Neural cell (in vitro differentiated cells): ENCODE measurements at regions not wholly inside any gene's neighbourhood (a gene's known extent, or its start where the extent isn't known, plus 50 kb on each side); places are given as distances from the start of the nearest gene placed in this dataset.

ENCODE experiments used
- H2AFZ ChIP-seq: fragments of 200-600, 300-800 bp; sonication (generic), shearing (Covaris generic); 2 replicates; pipeline ENCODE4 v1.6.0; 2014; ENCODE audit warnings: low read depth, mild to moderate bottlenecking, antibody characterized with exemption, low read length, moderate library complexity
- H3F3A ChIP-seq: fragments of 200-600 bp; shearing (Covaris generic); 2 replicates; pipeline ENCODE4 v1.6.1; 2016; ENCODE audit warnings: mild to moderate bottlenecking, moderate library complexity, mixed read lengths, antibody characterized with exemption, low read length; ENCODE audit not compliant: insufficient read depth, poor library complexity, severe bottlenecking
- H3K27ac ChIP-seq: fragments of 200-600, 300-800 bp; sonication (generic), shearing (Covaris generic); 2 replicates; pipeline ENCODE4 v1.5.1; 2014; ENCODE audit warnings: mild to moderate bottlenecking, low read length, moderate library complexity
- H3K27me3 ChIP-seq: fragments of 300-800, 200-600 bp; sonication (generic), shearing (Covaris generic); 2 replicates; pipeline ENCODE4 v1.6.0; 2014; ENCODE audit warnings: mild to moderate bottlenecking, low read depth, low read length, moderate library complexity; ENCODE audit not compliant: insufficient read depth
- H3K36me3 ChIP-seq: fragments of 300-800, 200-600 bp; sonication (generic), shearing (Covaris generic); 2 replicates; pipeline ENCODE4 v1.5.1; 2014; ENCODE audit warnings: mild to moderate bottlenecking, antibody characterized with exemption, low read length, moderate library complexity; ENCODE audit not compliant: insufficient read depth
- H3K4me2 ChIP-seq: fragments of 300-800, 200-600 bp; sonication (generic), shearing (Covaris generic); 2 replicates; pipeline ENCODE4 v1.6.0; 2014; ENCODE audit warnings: mild to moderate bottlenecking, low read length
- H3K4me3 ChIP-seq: fragments of 300-800, 200-600 bp; sonication (generic), shearing (Covaris generic); 2 replicates; pipeline ENCODE4 v1.5.1; 2014; ENCODE audit warnings: mild to moderate bottlenecking, low read length, moderate library complexity
- H3K79me2 ChIP-seq: fragments of 200-600 bp; shearing (Covaris generic); replicated peaks from 2 replicates; pipeline ENCODE4 v1.6.0; 2014; ENCODE audit warnings: mild to moderate bottlenecking, low read length, moderate library complexity; ENCODE audit not compliant: insufficient read depth
- H3K9ac ChIP-seq: fragments of 300-800, 200-600 bp; sonication (generic), shearing (Covaris generic); 2 replicates; pipeline ENCODE4 v1.6.1; 2016; ENCODE audit warnings: mild to moderate bottlenecking, low read length, mixed read lengths
- H3K9me2 ChIP-seq: fragments of 200-600 bp; shearing (Covaris generic); 2 replicates; pipeline ENCODE4 v1.6.1; 2016; ENCODE audit warnings: mild to moderate bottlenecking, low read length, mixed read lengths; ENCODE audit not compliant: insufficient read depth
- H3K9me3 ChIP-seq: fragments of 200-600, 300-800 bp; sonication (generic), shearing (Covaris generic); 2 replicates; pipeline ENCODE4 v1.6.1; 2016; ENCODE audit warnings: mild to moderate bottlenecking, mixed run types, low read length, moderate library complexity, mixed read lengths
- H4K20me1 ChIP-seq: fragments of 200-600 bp; shearing (Covaris generic); 2 replicates; pipeline ENCODE4 v1.6.1; 2016; ENCODE audit warnings: mild to moderate bottlenecking, mixed run types; ENCODE audit not compliant: insufficient read depth
- EP300 ChIP-seq: fragments of 450-650 bp; conservative IDR thresholded peaks from 2 replicates; pipeline ENCODE4 v1.6.1; 2014; ENCODE audit warnings: antibody characterized with exemption, mild to moderate bottlenecking, moderate library complexity; ENCODE audit not compliant: poor library complexity, severe bottlenecking
- EZH2 ChIP-seq: fragments of 200-600, 300-800 bp; shearing (Covaris generic), sonication (generic); IDR thresholded peaks from 2 replicates; pipeline ENCODE4 v1.6.1; 2014; ENCODE audit warnings: antibody characterized with exemption, low read length, borderline replicate concordance, mild to moderate bottlenecking; ENCODE audit not compliant: insufficient read depth, poor library complexity, severe bottlenecking
- MXI1 ChIP-seq: fragments of 450-650 bp; conservative IDR thresholded peaks from 2 replicates; pipeline ENCODE4 v1.6.1; 2014; ENCODE audit warnings: antibody characterized with exemption, mild to moderate bottlenecking; ENCODE audit not compliant: poor library complexity, severe bottlenecking
- POLR2AphosphoS5 ChIP-seq: IDR thresholded peaks from 2 replicates; pipeline ENCODE4 v1.6.1; 2012
- RAD21 ChIP-seq: fragments of 450-650 bp; conservative IDR thresholded peaks from 2 replicates; pipeline ENCODE4 v1.6.1; 2014; ENCODE audit warnings: antibody characterized with exemption, mild to moderate bottlenecking, moderate library complexity
- SMC3 ChIP-seq: fragments of 450-650 bp; conservative IDR thresholded peaks from 2 replicates; pipeline ENCODE4 v1.6.1; 2014; ENCODE audit warnings: antibody characterized with exemption, mild to moderate bottlenecking, moderate library complexity; ENCODE audit not compliant: poor library complexity
- TAF1 ChIP-seq: IDR thresholded peaks from 2 replicates; pipeline ENCODE4 v1.6.1; 2012; ENCODE audit warnings: low read depth
- TF ChIP-seq, protein P1 (sequence below): IDR thresholded peaks from 2 replicates; pipeline ENCODE4 v1.6.1; 2012; ENCODE audit warnings: borderline replicate concordance
- TF ChIP-seq, protein P2 (sequence below): fragments of 450-650 bp; IDR thresholded peaks from 2 replicates; pipeline ENCODE4 v1.5.1; 2014; ENCODE audit warnings: antibody characterized with exemption, mild to moderate bottlenecking, moderate library complexity; ENCODE audit not compliant: poor library complexity, severe bottlenecking

DNA sequence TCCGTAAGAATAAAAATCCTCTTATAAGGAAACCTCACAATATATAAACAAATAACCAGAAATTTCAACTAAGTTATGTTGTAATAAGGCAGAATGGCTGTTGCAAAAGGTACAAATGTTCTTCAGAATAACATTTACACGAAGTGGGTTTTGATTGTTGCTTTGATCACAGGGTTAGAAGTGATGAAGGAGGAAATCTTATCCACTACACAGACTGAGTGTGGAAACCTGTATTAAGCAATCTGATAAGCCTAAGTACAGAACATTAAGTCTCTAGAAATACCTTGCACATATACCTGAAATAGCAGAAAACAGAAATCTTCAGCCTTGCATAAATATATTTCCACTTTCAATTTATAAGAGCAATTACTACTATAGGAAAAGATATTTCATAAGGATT, 251.9 kb downstream of the ETV1 start:
- no peaks in the 10 kb centered on the region for H3K27me3 ChIP-seq
- H4K20me1 ChIP-seq: no peaks in the 10 kb centered on the region
- H3K9me3 ChIP-seq: no peaks in the 10 kb centered on the region
- H2AFZ ChIP-seq: no peak overlapping the region
- H3K9me2 ChIP-seq: no peaks in the 10 kb centered on the region
- no peak overlapping the region for H3K4me2 ChIP-seq
- H3K9ac ChIP-seq: no peak overlapping the region
- no peak overlapping the region for H3K4me3 ChIP-seq
- no peaks in the 10 kb centered on the region for H3K36me3 ChIP-seq
- H3K79me2 ChIP-seq: no peaks in the 10 kb centered on the region
- no peaks in the 10 kb centered on the region for H3F3A ChIP-seq
- no peak for TF ChIP-seq TAF1
- TF ChIP-seq MXI1: no peak
- TF ChIP-seq SMC3: no peak
- TF ChIP-seq, protein P1, sequence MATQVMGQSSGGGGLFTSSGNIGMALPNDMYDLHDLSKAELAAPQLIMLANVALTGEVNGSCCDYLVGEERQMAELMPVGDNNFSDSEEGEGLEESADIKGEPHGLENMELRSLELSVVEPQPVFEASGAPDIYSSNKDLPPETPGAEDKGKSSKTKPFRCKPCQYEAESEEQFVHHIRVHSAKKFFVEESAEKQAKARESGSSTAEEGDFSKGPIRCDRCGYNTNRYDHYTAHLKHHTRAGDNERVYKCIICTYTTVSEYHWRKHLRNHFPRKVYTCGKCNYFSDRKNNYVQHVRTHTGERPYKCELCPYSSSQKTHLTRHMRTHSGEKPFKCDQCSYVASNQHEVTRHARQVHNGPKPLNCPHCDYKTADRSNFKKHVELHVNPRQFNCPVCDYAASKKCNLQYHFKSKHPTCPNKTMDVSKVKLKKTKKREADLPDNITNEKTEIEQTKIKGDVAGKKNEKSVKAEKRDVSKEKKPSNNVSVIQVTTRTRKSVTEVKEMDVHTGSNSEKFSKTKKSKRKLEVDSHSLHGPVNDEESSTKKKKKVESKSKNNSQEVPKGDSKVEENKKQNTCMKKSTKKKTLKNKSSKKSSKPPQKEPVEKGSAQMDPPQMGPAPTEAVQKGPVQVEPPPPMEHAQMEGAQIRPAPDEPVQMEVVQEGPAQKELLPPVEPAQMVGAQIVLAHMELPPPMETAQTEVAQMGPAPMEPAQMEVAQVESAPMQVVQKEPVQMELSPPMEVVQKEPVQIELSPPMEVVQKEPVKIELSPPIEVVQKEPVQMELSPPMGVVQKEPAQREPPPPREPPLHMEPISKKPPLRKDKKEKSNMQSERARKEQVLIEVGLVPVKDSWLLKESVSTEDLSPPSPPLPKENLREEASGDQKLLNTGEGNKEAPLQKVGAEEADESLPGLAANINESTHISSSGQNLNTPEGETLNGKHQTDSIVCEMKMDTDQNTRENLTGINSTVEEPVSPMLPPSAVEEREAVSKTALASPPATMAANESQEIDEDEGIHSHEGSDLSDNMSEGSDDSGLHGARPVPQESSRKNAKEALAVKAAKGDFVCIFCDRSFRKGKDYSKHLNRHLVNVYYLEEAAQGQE: no peak
- no peak for TF ChIP-seq POLR2AphosphoS5
- no peak for TF ChIP-seq RAD21
- TF ChIP-seq, protein P2, sequence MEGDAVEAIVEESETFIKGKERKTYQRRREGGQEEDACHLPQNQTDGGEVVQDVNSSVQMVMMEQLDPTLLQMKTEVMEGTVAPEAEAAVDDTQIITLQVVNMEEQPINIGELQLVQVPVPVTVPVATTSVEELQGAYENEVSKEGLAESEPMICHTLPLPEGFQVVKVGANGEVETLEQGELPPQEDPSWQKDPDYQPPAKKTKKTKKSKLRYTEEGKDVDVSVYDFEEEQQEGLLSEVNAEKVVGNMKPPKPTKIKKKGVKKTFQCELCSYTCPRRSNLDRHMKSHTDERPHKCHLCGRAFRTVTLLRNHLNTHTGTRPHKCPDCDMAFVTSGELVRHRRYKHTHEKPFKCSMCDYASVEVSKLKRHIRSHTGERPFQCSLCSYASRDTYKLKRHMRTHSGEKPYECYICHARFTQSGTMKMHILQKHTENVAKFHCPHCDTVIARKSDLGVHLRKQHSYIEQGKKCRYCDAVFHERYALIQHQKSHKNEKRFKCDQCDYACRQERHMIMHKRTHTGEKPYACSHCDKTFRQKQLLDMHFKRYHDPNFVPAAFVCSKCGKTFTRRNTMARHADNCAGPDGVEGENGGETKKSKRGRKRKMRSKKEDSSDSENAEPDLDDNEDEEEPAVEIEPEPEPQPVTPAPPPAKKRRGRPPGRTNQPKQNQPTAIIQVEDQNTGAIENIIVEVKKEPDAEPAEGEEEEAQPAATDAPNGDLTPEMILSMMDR: no peak
- TF ChIP-seq EZH2: no peak
- no peak for TF ChIP-seq EP300
- no peak overlapping the region for H3K27ac ChIP-seq

DNA sequence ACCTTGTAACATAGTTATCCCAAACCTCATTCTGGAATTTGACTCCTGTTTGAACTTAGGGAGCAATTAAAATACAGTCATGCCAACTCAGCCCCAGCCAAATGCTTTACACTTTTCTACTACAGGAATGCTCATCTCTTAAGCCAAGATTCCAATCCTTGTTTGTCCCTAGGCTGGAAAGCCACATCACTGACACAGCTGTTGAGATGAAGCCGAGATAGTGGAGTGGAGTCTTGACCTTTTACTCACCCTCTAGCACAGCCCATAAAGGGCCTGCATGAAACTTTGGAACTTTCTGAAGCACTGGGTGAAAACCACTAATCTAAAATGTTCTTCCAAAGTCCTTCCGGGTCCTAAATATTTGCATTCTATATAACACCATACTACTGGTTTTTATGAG, 247.3 kb downstream of the ETV1 start:
- Histone ChIP-seq H4K20me1 (no peaks in the 10 kb centered on the region), H3K36me3 (no peaks in the 10 kb centered on the region), H3K4me2 (no peak overlapping the region), H3K9ac (no peak overlapping the region), H3K27me3 (no peaks in the 10 kb centered on the region), H3K9me2 (no peaks in the 10 kb centered on the region), H3K27ac (no peak overlapping the region), H3K79me2 (no peaks in the 10 kb centered on the region), H3K9me3 (no peaks in the 10 kb centered on the region), H3F3A (no peaks in the 10 kb centered on the region), H3K4me3 (no peak overlapping the region), H2AFZ (no peak overlapping the region)
- TF ChIP-seq TAF1: no peak
- TF ChIP-seq MXI1: no peak
- TF ChIP-seq, protein P2: no peak
- TF ChIP-seq POLR2AphosphoS5: no peak
- no peak for TF ChIP-seq EZH2
- TF ChIP-seq, protein P1: no peak
- no peak for TF ChIP-seq EP300
- TF ChIP-seq RAD21: no peak
- TF ChIP-seq SMC3: no peak
